GM20000 (cell line): ENCODE measurements at regions not wholly inside any gene's neighbourhood (a gene's known extent, or its start where the extent isn't known, plus 50 kb on each side); places are given as distances from the start of the nearest gene placed in this dataset.
A peak's percentile ranks its signal among the peaks of the same experiment; 100 is the strongest.
"Not testable (repeated sequence)": the region's sequence is repeated elsewhere in the genome, so short reads cannot be mapped to it uniquely, and the experiment has no call there.

Experiments
- DNase-seq: peaks from one replicate; pipeline ENCODE4 v3.0.0; 2012; ENCODE audit warnings: low spot score
- TF ChIP-seq, protein P1 (sequence below): IDR thresholded peaks from 2 replicates; pipeline ENCODE4 v1.5.1; 2012; ENCODE audit warnings: mild to moderate bottlenecking, control low read depth; ENCODE audit errors: extremely low read depth, missing control alignments

DNA sequence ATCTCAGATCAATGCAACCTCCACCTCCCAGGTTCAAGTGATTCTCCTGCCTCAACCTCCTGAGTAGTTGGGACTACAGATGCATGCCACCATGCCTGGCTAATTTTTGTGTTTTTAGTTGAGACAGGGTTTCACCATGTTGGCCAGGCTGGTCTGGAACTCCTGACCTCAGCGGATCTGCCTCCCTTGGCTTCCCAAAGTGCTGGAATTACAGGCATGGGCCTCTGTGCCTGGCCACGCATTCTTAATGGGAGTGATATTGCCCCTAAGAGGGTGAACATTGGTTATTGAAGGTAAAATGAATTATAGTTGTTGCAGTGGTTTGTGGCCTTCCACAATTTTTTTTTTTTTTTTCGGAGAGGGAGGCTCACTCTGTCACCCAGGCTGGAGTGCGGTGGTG lies 309.5 kb upstream of the ZNF337 start:
- DNase-seq = not testable (repeated sequence)

DNA sequence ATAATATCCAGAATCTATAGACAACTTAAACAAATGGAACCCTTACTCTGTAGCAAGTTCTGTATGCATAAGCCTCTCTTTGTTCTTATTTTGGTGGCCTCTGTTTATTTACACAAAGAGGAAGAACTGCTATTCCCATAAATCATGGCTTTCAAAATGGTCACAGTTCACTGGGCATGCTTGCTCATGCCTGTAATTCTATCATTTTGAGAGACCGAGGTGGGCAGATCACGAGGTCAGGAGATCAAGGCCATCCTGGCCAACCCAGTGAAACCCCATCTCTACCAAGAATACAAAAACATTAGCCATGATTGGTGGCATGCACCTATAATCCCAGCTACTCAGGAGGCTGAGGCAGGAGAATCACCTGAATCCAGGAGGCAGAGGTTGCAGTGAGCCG lies 307.3 kb upstream of the ZNF337 start:
- not testable (repeated sequence) for DNase-seq

DNA sequence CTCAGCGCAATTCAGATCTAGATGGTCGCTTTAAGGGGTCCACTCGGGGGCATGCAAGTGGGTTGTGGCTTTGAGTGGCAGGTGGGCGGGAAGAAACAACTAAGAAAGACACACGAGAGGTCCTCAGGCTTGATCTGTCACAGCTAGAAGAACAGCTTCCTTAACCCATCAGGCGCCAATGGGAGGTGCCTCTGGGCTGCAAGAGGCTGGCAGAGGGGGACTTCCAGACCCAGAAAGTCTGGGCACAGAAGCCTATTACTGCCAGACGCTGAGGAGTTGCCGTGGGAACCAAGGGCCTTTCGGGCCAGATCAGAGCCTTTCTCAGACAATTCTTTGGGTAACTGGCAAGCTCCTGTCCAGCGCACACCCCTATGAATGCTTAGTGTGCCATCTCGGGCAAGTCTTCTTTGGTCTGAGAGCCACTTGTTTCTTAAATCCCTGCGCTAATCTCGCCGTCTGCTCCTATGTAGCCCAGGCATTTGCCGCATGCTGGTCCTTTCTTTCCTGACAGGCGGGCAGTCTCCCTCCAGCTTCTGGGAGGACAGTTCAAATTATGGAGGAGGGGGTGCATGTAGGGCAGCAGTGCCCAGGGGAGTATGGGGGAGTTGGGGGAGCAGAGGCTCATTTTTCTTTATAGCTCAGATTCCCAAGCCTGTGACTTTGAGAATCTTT lies 300.9 kb upstream of the ZNF337 start:
- not testable (repeated sequence) for DNase-seq

DNA sequence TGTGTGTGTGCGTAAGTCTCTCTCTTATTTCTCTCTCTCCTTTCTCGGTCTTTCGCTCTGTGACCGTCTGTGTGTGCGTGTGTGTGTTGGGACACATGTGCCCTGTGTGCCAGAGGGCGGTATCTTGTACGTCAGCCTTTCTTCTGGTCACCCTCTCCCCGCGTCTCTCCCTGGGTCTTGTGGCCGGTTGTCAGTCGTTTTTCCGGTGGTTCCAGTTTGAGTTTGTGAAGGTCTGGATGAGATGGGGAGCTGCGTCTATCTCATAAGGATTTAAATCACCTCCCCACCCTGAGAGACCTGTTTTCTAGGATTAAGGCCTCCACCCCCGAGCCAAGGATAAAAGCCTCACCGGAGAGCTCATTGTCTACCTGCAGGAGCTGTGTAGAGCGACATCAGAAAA lies 295.5 kb upstream of the ZNF337 start:
- TF ChIP-seq, protein P1, sequence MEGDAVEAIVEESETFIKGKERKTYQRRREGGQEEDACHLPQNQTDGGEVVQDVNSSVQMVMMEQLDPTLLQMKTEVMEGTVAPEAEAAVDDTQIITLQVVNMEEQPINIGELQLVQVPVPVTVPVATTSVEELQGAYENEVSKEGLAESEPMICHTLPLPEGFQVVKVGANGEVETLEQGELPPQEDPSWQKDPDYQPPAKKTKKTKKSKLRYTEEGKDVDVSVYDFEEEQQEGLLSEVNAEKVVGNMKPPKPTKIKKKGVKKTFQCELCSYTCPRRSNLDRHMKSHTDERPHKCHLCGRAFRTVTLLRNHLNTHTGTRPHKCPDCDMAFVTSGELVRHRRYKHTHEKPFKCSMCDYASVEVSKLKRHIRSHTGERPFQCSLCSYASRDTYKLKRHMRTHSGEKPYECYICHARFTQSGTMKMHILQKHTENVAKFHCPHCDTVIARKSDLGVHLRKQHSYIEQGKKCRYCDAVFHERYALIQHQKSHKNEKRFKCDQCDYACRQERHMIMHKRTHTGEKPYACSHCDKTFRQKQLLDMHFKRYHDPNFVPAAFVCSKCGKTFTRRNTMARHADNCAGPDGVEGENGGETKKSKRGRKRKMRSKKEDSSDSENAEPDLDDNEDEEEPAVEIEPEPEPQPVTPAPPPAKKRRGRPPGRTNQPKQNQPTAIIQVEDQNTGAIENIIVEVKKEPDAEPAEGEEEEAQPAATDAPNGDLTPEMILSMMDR = no peak
- DNase-seq = no peak

DNA sequence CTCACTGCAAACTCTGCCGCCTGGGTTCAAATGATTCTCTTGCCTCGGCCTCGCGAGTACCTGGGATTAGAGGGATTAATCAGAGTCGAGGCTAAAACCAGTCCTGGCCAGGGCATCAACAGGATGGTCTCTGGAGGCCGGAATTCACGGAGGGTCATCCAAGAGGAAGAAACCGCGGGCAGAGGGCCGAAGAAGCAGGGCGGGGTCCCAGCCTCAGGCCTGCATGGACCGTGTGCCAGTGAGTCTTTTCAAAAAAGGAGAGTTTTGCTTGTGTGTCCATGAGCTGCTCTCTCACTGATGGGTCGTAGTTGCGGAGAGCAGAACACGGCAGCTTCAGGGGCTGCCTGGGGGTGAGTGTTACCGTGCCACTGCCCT lies 295.1 kb upstream of the ZNF337 start:
- TF ChIP-seq, protein P1 = no peak
- no peak for DNase-seq

DNA sequence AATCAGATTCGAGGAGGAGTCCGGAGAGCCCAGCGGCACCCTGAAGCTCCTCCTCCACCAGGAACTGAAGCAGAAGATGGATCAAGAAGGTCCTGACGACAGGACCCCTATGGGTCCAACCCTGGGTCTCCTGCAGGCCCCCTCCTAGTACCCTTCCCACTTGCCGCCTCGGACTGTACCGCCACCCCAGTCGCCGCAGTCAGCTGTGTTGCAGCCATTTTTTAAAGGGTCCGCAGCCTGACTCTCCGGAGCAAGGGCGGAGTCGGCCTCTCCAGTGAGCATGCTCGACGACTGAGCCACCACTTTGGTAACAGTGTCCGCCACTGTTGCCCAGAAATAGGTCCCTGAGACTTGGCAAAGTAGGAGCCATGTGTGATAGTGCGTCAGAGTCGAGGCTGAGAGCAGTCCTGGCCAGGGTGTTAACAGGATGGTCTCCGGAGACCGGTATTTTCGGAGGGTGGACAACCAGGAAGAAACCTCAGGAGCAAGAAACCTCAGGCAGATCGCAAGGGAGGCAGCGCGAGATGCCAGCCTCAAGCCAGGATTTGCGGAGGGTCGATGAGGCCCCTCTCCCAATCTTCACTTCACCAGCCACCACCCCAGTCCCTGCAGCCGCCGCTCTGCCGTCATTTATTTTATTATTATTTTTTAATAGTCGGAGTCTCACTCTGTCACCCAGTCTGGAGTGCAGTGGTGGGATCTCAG lies 294.6 kb upstream of the ZNF337 start:
- DNase-seq = no peak
- TF ChIP-seq, protein P1 = no peak

DNA sequence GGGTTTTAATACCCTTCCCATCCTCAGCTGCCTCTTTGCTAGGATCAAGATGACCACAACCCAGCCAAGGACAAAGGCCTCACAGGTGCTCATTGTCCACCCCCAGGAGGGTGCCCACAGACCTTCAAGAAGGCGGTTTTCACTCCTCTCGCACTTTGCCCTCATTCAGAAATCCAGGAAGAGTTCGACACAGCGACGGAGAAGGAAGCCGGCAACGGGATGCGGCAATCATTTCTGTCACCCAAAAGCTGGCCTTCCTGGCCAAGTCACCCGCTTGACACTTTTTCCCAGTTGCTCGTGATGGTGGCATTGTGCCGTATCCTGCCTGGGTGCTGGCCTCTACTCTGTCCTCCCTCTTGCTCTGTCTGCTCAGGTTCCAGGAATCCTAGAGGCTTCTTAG lies 293.0 kb upstream of the ZNF337 start:
- DNase-seq = not testable (repeated sequence)

DNA sequence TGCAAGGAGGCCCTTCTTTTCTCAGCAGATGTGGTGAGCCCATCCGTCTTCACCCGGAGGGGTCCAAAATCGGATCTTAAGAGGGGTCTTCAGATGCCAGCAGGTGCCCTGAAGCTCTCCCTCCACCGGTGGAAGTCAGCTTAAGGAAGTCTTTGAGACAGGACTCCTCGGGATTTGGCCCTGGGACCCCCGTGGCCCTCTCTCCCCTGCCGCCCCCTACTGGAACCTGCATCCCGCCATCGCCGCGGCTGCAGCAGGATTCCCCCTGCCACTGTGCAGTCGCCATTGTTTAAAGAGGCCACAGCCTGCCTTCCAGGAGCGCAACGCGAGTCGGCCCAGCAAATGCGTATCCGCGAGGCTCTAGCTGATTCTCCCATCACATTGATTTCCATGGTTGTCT lies 292.5 kb upstream of the ZNF337 start:
- no peak for DNase-seq

DNA sequence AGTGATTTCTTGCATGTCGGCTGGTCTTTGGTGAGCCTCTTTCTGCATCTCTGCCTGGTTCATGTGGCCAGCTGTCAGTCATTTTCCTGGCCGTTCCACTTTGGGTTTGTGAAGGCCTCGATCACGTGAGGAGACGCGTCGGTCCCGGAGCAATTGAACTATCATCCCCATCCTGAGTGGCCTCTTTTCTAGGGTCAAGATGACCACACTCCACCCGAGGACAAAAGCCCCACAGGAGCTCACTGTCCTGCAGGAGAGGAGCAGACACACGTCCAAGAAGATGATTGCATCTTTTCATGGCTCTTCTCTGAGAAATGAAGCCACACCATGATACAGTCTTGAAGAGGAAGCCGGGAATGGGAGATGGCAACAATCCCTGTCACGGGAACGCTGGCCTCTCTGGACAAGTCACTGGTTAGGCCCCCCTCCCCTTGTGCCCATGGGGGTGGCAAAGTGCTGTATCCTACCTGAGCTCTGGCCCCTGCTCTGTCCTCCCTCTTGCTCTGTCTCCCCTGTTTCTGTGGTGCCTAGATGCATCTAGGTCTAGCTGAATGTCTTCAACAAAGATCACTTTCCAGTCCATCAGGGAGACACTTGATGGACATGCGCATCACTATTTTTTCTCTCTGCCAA lies 291.4 kb upstream of the ZNF337 start:
- not testable (repeated sequence) for DNase-seq

More for the DNA sequence above, 292.5 kb upstream of the ZNF337 start:
- TF ChIP-seq, protein P1 = no peak

DNA sequence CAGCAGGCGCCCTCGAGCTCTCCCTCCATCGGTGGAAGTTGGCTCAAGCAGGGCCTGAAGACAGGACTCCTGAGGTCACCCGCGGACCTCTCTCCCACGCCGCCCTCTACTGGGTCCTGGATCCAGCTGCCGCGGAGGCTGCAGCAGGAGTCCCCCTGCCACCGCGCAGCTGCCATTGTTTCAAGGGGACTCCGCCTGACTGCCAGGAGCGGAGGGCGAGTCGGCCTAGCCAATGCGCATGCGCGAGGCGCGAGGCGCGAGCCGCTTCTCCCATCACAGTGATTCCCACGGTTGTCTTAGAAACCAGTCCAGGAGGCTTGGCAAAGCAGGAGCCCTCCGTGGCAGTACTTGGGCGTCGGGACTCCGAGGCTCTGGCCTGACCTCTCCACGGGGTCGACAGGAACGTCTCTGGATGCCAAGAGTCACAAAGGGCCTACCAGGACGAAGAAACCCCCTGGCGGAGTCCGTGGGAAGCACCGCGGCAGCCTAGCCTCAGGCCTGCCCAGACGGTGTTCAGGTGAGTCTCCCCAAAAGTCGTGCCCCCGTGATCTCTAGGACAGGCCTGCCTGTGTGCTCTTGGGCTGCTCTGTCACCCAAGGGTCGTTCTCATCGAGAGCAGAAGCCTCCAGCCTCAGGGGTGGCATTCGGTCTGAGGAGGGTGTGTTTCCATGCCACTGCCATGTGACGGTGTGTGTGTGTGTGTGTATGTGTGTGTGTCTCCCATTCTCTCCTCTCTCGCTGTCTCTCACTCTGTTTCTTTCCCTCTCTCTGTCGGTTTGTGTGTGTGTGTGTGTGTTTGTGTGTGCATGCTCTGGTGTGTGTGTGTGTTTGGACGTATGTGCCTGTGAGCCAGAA lies 290.6 kb upstream of the ZNF337 start:
- TF ChIP-seq, protein P1 = no peak
- DNase-seq = peak; percentile 16
